Neuronal stem cell (in vitro differentiated cells): ENCODE measurements at regions not wholly inside any gene's neighbourhood (a gene's known extent, or its start where the extent isn't known, plus 50 kb on each side); places are given as distances from the start of the nearest gene placed in this dataset.
A peak's percentile ranks its signal among the peaks of the same experiment; 100 is the strongest.

ENCODE experiments used
- DNase-seq: peaks from one replicate; pipeline ENCODE4 v3.0.0-alpha.2; 2013; ENCODE audit warnings: low spot score
- H2AFZ ChIP-seq: one replicate; pipeline ENCODE4 v1.6.1; 2013; ENCODE audit warnings: mild to moderate bottlenecking, low read length, inconsistent platforms
- H2AK5ac ChIP-seq: 2 replicates; pipeline ENCODE4 v1.6.1; 2013; ENCODE audit warnings: low read depth, mild to moderate bottlenecking, inconsistent platforms, low read length, moderate library complexity, mixed read lengths
- H2BK120ac ChIP-seq: 2 replicates; pipeline ENCODE4 v1.6.1; 2013; ENCODE audit warnings: low read depth, mild to moderate bottlenecking, inconsistent platforms, low read length, moderate library complexity, mixed read lengths
- H2BK12ac ChIP-seq: one replicate; pipeline ENCODE4 v1.6.1; 2013; ENCODE audit warnings: low read length, inconsistent platforms
- H2BK15ac ChIP-seq: 2 replicates; pipeline ENCODE4 v1.6.1; 2013; ENCODE audit warnings: mild to moderate bottlenecking, low read length, inconsistent platforms, mixed read lengths
- H2BK5ac ChIP-seq: one replicate; pipeline ENCODE4 v1.6.1; 2013; ENCODE audit warnings: inconsistent platforms, mild to moderate bottlenecking, low read length, moderate library complexity
- H3K14ac ChIP-seq: one replicate; pipeline ENCODE4 v1.6.1; 2013; ENCODE audit warnings: low read length, inconsistent platforms
- H3K18ac ChIP-seq: 2 replicates; pipeline ENCODE4 v1.6.1; 2013; ENCODE audit warnings: low read length, inconsistent platforms
- H3K23ac ChIP-seq: 2 replicates; pipeline ENCODE4 v1.6.1; 2013; ENCODE audit warnings: low read depth, mild to moderate bottlenecking, mixed read lengths, low read length, inconsistent platforms; ENCODE audit not compliant: poor library complexity
- H3K27ac ChIP-seq: replicated peaks from 3 replicates; pipeline ENCODE4 v1.5.1; 2013; ENCODE audit warnings: low read length, inconsistent platforms
- H3K27me3 ChIP-seq, 3 experiments: 2 replicates each; pipeline ENCODE4 v1.6.1; 2013; ENCODE audit warnings: low read length in 3 of 3, mild to moderate bottlenecking in 2 of 3, inconsistent platforms in 1 of 3, low read depth in 1 of 3, mixed read lengths in 1 of 3, moderate library complexity in 1 of 3; ENCODE audit not compliant: control insufficient read depth in 3 of 3, insufficient read depth in 3 of 3
- H3K36me3 ChIP-seq, 2 donors: replicated peaks in 1 of 2; 2 replicates each; pipeline ENCODE4 v1.6.1; 2013; ENCODE audit warnings: low read length in 2 of 2; ENCODE audit not compliant: control insufficient read depth in 2 of 2, insufficient read depth in 2 of 2
- H3K4ac ChIP-seq: 2 replicates; pipeline ENCODE4 v1.6.1; 2013; ENCODE audit warnings: inconsistent platforms, mild to moderate bottlenecking, low read length, moderate library complexity
- H3K4me1 ChIP-seq, 2 donors: 1 replicate in 1 of 2; 2 replicates in 1 of 2; pipeline ENCODE4 v1.6.1; 2013; ENCODE audit warnings: low read length in 2 of 2, low read depth in 1 of 2; ENCODE audit not compliant: control insufficient read depth in 2 of 2, insufficient read depth in 1 of 2
- H3K4me2 ChIP-seq: one replicate; pipeline ENCODE4 v1.6.1; 2013; ENCODE audit warnings: mild to moderate bottlenecking, low read length, inconsistent platforms; ENCODE audit not compliant: insufficient read depth, poor library complexity, severe bottlenecking
- H3K4me3 ChIP-seq, 2 donors: 2 replicates each; pipeline ENCODE4 v1.5.1; 2013; ENCODE audit warnings: low read length in 2 of 2, mild to moderate bottlenecking in 2 of 2, inconsistent platforms in 1 of 2, moderate library complexity in 1 of 2
- H3K79me1 ChIP-seq: one replicate; pipeline ENCODE4 v1.6.1; 2013; ENCODE audit warnings: low read depth, mild to moderate bottlenecking, inconsistent platforms, low read length, moderate library complexity
- H3K9ac ChIP-seq: one replicate; pipeline ENCODE4 v1.6.1; 2013; ENCODE audit warnings: mild to moderate bottlenecking, low read depth, low read length, inconsistent platforms; ENCODE audit not compliant: poor library complexity
- H3K9me3 ChIP-seq, 2 donors: replicated peaks in 1 of 2; 2 replicates each; pipeline versions ENCODE3 to v1.6.1; 2013; ENCODE audit warnings: low read length in 2 of 2, mild to moderate bottlenecking in 2 of 2, inconsistent platforms in 1 of 2, low read depth in 1 of 2, mixed read lengths in 1 of 2, moderate library complexity in 1 of 2; ENCODE audit not compliant: control insufficient read depth in 2 of 2, insufficient read depth in 1 of 2
- H4K8ac ChIP-seq: one replicate; pipeline ENCODE4 v1.6.1; 2013; ENCODE audit warnings: low read depth, mild to moderate bottlenecking, inconsistent platforms, low read length, moderate library complexity
- H4K91ac ChIP-seq: one replicate; pipeline ENCODE4 v1.6.1; 2013; ENCODE audit warnings: low read length, low read depth, mild to moderate bottlenecking, inconsistent platforms; ENCODE audit not compliant: poor library complexity
- WGBS, 2 donors: extraction: QIAGEN DNeasy Blood & Tissue Kit; methylation state at CpG; one replicate each; pipeline ENCODE4 v1.1.7; 2013; ENCODE audit warnings: missing lambda C conversion rate in 2 of 2, mixed read lengths in 1 of 2; ENCODE audit not compliant: insufficient read length in 2 of 2, insufficient replicate concordance in 1 of 2; ENCODE audit errors: extremely low coverage in 2 of 2; 5-methylcytosine and 5-hydroxymethylcytosine counted together

DNA sequence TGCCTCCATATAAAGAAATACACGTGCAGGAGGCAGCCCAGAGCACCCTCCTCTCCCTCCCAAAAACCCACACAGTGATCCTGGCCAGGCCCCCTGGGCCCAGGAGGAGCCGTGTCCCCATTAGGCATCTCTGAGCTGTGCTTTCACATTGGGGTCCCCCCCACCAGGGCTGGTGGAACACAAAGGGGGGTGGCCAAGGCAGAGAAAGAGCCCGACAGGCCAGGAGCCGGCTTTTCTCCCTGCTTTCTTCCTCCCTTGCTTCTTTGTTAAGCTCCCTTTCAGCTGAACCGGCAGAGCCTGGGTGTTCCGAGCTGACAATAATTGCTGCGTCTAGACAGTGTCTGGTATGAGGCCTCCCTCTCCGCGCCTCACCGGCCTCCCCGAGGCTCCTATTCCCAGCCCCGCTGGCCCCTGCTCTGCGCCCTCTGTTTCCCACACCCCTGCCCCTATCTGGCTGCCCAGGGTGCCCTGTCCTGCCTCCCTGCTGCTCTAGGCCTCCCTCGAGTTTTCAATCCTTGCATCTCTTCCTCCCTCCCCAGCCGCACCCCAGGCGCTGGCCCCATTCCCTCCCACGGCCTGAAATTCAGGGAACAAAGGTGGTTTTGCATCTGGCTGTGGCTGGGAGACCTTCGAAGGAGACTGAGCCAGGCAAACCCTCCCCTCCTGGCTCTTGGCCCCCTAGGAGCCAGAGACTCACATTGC, 120.6 kb downstream of the C9orf50 start:
- Histone ChIP-seq H3K9me3 (no peaks in the 10 kb centered on the region), H3K4ac (no peak overlapping the region), H3K18ac (peak overlapping the region; percentile 0), H3K27me3 (peaks cover 0 to 16% (median 0%) of the 10 kb centered on the region in 3 experiments), H2BK15ac (no peak overlapping the region), H4K8ac (no peak overlapping the region), H3K4me3 (no peak overlapping the region), H3K9ac (no peak overlapping the region), H3K14ac (no peak overlapping the region), H3K4me2 (peak overlapping the region; percentile 40), H2AK5ac (no peak overlapping the region), H2BK12ac (no peak overlapping the region), H3K23ac (no peak overlapping the region), H3K27ac (no peak overlapping the region), H2BK120ac (no peak overlapping the region), H4K91ac (no peak overlapping the region), H3K36me3 (peaks cover 0 to 18% of the 10 kb centered on the region in 2 donors), H2BK5ac (no peak overlapping the region), H3K4me1 (peaks cover 33 to 47% of the 10 kb centered on the region in 2 donors), H2AFZ (peak overlapping the region; percentile 77), H3K79me1 (no peaks in the 10 kb centered on the region)
- WGBS, 2 donors, result no CpG with 5 or more reads among the region's 18 CpGs
- DNase-seq, result peak; percentile 84

DNA sequence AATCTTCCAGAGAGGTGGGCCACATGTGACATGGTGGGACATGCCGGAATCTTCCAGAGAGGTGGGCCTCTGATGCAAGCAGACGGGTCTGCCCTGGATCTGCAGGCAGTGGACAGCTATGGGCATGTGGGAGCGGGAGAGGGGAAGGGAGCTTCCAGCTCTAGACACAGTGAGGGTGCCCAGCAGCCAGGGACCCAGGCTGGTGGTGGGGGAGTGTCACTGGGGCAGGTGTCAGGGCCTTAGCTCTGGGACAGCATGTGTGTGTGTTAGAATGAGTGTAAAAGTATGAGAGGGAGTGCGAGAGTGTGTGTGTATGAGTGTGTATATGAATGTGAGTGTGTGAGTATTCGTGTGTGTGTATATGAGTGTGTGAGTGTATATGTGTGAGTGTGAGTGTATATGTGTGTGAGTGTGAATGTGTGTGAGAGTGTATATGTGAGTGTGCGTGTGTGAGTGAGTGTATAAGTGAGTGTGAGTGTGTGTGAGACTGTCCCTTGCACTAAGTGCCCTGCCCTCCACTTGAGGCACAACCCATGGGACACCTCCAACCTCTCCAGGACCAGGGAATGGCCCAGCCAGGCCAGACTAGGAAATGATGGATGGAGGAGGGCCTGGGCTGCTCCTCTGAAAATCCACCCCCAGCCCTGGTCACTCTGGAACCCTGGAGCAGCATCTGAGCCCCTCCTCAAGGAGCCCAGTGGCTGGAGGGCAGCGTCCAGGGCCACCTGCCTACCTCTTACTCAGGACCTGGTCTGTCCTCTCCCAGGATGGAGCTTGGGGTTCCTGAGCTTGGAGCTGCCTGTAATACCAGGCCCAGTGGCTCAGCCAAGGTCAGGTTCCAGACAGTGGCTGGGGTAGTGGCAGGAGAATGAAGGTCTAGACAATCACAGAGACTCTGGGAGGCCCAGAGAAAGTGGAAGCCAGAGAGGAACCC, 122.2 kb downstream of the C9orf50 start:
- 100% methylated on average over 2 to 3 of the region's 7 CpGs for WGBS, 2 donors
- Histone ChIP-seq H3K23ac (no peak overlapping the region), H3K27ac (no peak overlapping the region)

DNA sequence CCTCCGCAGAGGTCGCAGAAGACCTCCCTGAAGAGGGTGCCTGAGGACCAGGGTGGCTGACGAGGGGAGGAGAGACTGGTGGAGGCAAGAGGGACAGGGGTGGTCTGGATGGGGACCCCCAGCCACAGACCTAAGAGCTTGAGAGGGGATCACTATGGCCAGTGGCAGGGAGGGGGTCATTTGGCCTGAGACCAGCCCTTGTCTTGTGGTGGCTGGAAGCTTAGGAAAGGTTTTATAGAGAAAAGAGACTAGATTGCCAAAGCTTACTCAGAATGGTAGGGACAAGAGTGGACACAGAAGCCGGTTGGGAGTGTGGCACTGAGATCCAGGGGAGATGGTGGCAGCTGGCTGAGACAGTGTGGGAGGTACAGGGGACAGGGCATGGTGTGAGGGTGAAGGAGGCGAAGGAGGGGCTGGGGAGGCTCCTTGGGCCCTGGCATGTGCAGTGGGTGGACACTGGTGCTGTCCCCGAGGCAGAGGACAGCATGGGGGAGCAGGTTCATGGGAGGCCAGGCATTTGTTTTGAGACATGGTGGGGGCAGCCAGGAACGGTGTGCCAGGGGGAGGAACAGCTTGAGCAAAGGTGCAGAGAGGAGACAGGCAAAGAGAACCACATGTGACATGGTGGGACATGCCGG, 123.0 kb downstream of the C9orf50 start:
- H3K4me1 ChIP-seq, result peaks cover 43 to 63% of the 10 kb centered on the region in 2 donors

More for the DNA sequence above, 122.2 kb downstream of the C9orf50 start:
- Histone ChIP-seq H3K27me3 (peaks cover 0 to 16% (median 0%) of the 10 kb centered on the region in 3 experiments), H4K8ac (no peak overlapping the region), H2BK120ac (no peak overlapping the region), H3K4me3 (no peak overlapping the region), H2BK5ac (peak overlapping the region; percentile 43), H3K4me2 (no peak overlapping the region), H2AK5ac (peak overlapping the region; percentile 83), H3K9me3 (no peaks in the 10 kb centered on the region), H3K14ac (no peak overlapping the region), H3K18ac (peak overlapping the region; percentile 83), H3K36me3 (peaks cover 0 to 8% of the 10 kb centered on the region in 2 donors), H3K79me1 (no peaks in the 10 kb centered on the region), H2BK15ac (no peak overlapping the region), H2BK12ac (peak overlapping the region; percentile 35), H4K91ac (no peak overlapping the region), H3K4me1 (peaks cover 41 to 58% of the 10 kb centered on the region in 2 donors), H3K4ac (no peak overlapping the region), H3K9ac (peak overlapping the region; percentile 51), H2AFZ (no peak overlapping the region)
- DNase-seq, result no peak

More for the DNA sequence above, 123.0 kb downstream of the C9orf50 start:
- Histone ChIP-seq H3K4me2 (peak overlapping the region; percentile 19), H3K9me3 (no peaks in the 10 kb centered on the region), H2AK5ac (peak overlapping the region; percentile 83), H3K4ac (peak overlapping the region; percentile 19), H2AFZ (no peak overlapping the region), H2BK15ac (peak overlapping the region; percentile 76), H2BK120ac (peak overlapping the region; percentile 33), H3K9ac (no peak overlapping the region), H3K36me3 (peaks cover 0 to 6% of the 10 kb centered on the region in 2 donors), H3K14ac (peak overlapping the region; percentile 65), H3K18ac (peak overlapping the region; percentile 97), H3K27me3 (peaks cover 0 to 16% (median 0%) of the 10 kb centered on the region in 3 experiments), H4K91ac (no peak overlapping the region), H3K79me1 (no peaks in the 10 kb centered on the region), H3K27ac (no peak overlapping the region), H2BK12ac (peak overlapping the region; percentile 53), H3K4me3 (peak overlapping the region in 1 of 2 donors; percentile 51), H2BK5ac (peak overlapping the region; percentile 43), H4K8ac (peak overlapping the region; percentile 57), H3K23ac (peak overlapping the region; percentile 82)
- DNase-seq, result no peak
- WGBS, 2 donors, result no CpG with 5 or more reads among the region's 8 CpGs
